ENCODE measurements at regions not wholly inside any gene's neighbourhood (a gene's known extent, or its start where the extent isn't known, plus 50 kb on each side); places are given as distances from the start of the nearest gene placed in this dataset.

DNA sequence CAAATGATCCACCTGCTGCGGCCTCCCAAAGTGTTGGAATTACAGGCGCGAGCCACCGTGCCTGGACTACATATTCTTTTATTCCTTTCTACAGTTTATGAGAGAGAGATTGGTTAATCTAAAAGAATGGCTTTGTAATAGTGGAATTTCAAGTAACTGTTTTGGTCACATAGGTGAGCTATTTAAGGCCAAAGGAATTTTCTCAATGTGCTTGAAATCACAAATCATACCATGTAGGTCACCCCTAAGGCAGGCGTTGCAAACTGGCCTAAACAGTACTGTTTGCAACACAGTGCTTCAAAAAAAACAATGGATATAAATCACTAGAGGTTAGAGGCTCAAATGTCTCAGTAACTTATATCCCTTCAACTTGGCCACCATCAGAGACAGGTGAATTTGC is 103.7 kb upstream of the PTPRR start:
- no peak for TF ChIP-seq CTCF (IDR thresholded peaks at IDR 0.05)
- TF ChIP-seq POLR2A (IDR thresholded peaks at IDR 0.05), result no peak
